Non-pigmented ciliary epithelial cell (primary cell): ENCODE measurements at regions not wholly inside any gene's neighbourhood (a gene's known extent, or its start where the extent isn't known, plus 50 kb on each side); places are given as distances from the start of the nearest gene placed in this dataset.

Experiments
- DNase-seq: peaks from one replicate; pipeline ENCODE4 v3.0.0-alpha.2; 2010; ENCODE audit warnings: low read depth

DNA sequence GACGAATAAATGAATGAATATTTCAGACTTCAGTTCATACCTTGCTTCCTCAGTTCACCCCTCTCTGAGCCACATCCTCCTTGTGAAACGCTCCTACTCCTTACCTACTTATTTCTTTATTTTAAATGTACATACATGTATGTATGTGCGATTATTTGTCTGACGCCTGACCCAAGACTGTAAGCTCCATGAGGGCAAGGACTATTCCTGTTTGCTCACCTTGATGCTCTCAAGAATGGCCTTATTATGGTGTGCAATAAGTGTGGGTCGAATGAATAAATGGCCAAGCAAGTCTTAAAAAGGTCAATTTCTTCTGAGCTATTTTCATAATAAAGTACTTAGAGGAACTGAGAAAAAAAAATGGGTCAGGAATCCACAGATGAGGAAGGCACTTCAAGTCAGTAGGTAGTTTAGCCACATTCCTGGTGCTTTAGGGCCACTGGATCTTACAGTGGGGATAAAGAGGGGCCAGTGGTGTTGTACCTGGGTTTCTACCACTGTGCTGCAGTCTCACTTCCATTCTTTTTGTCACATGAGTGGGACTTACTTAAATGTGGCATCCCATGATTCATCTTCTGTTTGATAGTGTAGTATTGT, 74.7 kb downstream of the SDC1 start:
- no peak for DNase-seq

DNA sequence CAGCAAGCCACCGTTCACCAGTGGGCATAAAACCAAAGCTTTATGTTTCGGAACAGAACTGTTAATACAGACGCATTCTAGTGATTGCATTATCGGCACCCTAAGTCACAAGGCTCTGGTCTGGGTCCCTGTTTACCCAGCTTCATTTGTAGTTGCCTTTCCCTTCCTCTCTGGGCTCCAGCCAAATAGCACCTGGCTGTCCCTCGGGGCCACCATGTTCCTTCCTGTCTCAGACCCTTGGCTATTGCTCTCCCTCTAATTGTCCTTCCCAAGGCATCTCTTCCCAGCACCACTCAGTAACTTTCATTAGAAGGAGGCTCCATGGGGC, 75.3 kb downstream of the SDC1 start:
- no peak for DNase-seq

DNA sequence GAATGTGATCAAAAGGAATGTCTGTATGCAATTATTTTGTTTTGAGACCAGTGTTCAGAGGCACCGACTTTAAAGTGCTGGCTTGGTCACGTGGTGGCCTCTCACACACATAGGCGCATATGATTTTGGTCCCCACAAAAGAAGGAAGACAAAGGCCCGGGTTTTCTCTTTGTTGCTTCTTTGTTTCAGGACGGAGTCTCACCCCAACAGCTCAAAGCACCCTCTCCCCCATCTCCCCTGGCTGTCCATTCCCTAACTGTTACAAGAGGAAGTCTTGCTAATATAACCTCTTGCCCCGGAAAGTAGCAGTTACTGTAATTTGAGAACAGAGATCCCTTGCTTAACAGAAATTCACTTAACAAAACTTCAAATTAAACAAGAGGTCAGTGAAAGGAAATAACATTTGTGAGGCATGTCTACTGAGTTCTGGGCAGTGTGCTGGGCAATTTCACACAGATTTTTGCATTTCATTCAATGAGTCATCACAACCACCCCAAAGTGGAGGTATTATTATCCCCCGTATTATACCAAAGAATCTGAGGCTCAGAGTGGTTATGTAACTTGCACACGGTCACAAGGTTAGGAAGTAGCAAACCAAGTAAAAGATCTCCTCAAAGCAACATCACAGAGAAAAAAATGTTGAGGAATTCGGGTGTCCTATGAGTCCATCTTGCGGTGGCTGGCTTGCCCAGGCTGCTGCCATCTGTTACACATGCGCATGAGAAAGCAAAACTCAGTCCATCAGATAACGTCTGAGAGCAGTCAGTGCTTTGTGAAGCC, 75.8 kb downstream of the SDC1 start:
- peak; percentile 93 for DNase-seq

DNA sequence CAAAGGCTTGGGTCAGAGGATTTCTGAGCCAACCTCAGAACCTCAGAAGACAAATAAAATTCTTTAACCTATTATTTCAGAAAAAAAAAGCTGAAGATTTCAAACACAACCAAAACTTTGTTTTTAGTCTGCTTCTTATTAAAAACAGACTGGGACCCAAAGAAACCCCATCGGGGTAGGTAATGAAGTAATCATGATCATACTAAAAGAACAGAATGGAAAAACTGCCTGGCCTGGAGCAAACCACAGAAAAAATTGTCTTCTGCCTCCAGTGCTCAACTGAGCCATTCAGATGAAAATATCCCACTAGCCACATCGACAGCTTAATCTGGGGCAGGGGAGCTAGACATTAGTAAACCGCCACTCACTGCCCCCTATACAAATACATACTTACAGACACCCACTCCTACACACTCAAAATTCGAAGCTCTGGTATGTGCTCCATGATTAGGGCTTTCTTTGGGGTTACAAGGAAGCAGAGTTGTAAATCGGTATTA, 76.5 kb downstream of the SDC1 start:
- no peak for DNase-seq

DNA sequence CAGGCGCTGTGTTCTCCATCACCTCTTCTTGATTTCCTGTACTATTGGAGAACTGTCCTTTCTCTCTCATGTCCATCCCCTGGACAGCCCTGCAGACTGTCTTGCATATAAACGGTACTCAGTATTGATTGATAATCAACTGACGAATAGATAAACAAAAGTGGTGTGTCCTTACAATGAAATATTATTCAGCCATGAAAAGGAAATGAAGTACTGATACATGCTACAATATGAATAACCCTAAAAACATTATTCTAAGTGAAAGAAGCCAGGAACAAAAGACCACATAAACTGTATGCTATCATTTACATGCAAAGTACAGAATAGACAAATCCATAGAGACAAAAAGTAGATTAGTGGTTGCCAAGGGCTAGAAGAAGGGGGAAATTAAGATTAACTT, 77.6 kb downstream of the SDC1 start:
- no peak for DNase-seq

DNA sequence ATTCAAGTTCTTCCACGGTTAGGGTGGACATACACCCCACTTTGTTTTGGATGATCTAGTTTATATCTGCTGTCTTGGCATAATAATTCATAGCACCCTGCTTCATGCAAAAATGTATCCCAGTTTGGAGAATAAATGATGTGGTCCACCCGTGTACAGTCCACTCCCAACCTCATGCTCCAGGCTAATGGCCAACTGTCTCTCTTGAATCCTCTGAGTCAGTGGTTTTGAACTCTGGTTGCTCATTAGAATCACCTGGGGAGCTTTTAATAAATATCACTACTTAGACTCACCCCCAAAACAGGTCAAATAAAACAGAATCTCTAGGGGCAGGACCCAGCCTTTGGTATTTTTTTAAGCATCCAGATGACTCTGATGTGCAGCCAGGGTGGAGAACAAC, 78.5 kb downstream of the SDC1 start:
- DNase-seq = no peak

DNA sequence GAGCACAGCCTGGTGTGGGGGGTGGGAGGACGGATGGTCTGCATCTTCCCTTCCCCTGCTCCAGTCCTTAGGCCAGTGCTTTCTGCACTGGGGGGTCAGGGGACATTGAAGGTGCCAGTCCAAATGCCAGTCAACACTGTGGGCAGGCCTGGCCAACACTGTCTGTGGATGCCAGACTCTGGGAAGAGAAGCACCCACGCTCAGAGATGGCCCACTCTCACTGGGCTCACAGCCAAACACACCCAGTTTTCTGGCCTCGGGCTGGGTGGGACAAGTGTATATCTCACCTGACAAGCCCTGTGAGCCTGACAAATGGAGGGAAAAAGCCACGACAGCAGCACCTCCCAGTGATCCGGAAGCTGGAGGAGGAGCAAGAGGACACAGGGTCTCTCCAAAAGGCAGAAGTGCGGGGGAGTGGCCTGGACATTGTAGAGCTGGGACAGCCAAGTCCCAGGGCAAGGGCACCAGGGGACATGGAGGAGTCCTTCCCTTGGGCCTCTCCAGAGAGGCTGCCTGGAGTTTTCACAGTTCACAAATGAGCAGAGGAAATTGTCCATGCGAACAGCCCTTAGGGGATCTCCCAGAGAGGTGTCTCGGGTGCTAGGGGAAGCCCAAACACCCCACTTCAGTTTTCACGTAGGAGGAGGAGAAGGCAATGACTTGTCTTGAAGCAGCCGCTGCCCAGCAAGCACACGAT, 79.3 kb downstream of the SDC1 start:
- no peak for DNase-seq

DNA sequence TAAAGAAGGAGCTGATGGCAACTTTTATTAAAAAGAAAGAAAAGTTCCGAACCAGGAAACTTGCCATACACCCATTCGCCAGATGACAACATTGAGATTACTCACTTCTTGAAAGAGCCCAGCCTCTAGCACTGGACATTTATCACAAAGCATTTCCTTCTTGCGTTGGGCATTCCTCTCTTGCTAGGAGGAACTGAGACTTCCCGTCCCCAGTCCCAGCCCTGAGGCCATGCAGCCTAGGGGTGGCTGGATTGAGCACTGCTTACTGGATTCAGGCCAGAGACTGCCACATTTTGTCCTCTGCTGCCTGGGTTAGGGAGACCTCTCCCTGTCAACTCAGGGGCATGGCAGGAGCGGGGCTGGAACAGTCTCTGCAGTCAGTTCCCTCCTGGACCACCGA, 80.1 kb downstream of the SDC1 start:
- no peak for DNase-seq

DNA sequence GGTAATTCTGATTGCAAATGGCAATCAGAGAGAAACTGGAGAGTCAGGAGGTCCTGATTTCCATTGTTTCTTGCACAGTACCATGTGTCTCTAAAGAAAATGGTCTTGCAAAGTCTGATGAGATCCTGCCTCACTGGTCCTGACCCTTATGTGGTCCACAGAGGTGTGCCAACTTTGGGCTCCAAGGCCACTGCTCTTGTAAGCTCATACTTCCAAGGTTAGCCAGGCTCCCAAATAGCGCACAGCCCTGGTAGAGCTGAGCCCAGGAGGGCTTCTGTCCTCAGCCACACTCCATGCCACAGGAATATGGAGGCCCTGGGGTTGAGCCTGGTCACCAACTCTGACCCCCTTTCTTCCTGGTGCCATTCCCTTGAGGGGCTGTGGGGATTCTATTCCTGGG, 80.7 kb downstream of the SDC1 start:
- DNase-seq = no peak

DNA sequence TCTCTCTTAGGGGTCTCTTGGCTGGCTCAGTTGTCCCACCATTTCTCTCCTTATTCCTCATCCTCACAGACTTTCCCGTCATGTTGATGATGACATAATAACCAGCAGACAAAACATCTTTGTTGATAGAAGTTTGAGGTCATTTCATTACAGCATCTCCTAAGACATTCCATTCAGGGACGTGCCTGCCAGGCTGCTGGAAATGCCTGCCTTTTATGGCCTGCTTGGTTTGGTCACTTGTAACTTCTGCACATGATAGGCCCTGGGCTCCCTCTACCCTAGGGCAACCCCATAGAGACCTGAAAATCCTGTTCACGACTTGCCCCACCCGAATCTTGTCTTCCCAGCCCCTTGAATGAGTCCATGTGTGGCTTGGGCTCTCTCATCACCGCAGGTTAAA, 81.7 kb downstream of the SDC1 start:
- no peak for DNase-seq

DNA sequence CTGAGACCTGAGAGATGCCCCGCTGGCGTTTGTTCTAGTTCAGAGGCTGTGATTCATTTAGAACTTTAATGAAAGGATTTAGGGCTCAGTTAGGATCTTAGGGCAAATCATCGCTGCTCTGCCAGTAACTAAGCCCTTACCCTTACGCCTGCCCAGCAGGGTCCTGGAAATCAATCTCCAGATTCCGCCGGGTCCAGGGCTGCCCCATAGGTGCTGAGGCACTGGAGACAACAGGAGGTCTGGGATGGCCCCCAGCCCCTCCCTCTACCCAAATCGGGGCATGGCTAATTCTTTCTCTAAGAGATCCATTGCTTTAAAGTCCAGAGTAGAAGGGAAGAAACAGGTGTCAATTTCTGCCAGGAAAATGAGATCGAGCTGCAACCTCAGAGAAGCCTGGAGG, 83.1 kb downstream of the SDC1 start:
- no peak for DNase-seq

DNA sequence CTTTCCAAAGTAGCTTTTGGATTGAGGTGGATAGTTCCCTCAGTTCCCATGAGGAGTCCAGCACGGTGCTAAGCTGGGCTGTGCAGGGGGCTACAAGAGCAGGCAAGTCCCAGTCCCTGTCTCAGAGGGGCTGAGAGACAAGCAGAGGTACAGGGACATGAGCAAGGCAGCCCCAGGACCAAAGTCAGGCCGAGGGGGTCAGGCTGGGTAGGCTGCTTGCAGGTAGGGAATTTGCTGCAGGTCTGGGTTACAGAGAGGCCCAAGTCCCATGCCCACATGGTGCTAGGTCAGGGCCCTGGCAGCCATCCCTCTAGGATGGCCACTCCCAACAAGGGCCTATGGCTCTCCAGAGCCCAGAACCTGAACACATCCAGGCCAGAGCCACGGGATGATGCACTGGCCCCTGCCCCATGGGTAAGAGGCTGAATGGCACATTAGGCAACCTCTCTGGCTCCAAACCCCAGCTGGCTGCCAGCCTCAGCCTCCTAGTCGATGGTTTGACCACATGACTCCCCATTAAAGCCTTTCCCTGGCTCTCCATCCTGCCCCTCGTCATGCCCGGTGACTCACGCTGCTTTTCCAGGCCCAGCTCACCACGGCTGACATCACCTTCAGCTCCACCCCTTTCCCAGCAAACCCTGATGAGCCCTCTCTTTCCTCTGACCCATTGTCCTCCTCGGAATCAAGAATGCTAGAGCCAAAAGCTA, 83.7 kb downstream of the SDC1 start:
- peak; percentile 86 for DNase-seq

DNA sequence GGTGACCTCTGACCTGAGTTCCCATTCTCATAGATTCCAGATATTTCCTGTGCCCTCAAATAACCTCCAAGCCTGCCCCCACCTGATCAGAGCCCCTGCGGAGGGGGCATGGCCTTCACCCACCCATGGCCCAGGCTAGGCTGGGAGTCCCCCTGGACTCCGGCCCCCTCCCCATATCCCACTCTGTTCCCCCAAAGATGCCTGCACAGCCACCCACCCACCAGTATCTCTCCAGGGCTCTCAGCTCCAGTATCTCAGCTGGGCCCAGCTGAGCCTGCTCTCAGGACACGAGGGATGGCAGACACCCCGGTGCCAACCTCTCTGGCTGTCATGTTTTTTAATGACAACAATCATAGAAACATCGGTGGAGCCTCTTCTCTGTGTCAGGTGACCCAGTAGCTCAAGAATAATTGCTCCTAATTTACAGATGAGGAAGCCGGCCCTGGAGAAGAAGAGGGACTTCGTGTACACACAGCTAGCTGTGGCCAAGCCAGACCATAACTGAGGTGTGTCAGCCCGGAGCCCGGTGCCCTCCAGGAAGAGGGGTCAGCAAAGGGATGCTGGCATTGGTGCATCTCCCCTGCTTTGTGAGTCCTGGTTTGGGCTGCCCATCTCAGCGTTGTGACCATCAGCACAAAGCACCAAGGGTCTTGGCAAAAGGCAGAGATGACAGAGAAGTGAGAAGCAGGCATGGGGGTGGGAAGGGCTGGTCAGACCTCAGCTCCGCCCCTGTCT, 84.4 kb downstream of the SDC1 start:
- no peak for DNase-seq

DNA sequence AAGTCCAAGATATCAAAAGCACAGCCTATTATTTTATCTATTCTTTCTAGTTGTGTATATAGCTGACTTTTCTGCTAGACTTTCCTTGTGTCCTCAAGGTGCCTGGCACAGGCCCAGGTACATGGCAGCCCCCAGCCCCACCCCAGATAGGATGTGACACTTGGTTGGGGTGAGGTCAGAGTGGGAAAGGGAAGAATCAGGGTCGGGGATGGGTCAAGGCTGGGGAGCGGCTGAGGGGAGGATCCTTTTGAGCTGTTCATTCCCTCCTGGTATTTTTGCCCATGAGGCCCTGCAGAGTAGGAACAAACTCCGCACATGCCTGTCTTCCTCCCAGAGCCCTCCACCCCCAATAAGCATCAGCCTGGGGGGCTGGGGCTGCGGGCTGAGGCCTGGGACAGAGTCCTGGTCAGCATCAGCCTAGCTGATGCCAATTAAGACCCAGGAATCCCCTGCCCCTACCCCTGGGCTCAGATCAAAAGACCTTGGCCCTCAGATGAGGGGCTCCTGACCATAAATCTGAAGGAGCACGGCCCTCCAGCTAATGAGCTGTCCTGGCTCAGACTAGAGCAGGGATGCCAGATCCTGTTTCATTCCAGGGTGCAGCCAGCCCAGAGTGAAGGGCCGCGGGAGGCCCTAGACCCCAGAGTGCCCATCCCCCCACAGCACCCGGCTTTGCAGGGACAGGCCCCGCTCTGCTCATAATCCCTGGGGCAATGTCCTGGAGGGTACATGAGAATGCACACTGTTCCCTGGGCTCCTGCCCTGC, 85.3 kb downstream of the SDC1 start:
- no peak for DNase-seq

DNA sequence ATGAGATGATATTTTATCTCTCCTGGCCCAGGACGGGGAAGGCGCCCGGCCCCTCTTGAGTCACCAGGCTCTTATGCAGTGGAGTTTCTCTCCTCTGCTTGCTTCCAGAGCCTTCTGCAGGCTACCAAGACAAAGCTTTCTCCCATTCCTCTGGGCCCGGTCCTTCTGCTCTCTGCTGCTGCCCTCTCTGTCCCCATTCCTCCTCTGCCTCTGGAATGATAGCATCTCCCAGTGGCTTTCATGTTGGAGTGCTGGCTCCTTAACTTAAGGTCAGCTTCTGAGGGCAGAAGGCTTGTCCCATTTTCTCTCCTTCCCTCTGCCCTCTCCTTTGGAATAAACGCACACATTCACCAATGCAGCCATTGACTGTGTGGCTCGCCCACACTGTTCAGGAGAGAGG, 86.2 kb downstream of the SDC1 start:
- DNase-seq = no peak

DNA sequence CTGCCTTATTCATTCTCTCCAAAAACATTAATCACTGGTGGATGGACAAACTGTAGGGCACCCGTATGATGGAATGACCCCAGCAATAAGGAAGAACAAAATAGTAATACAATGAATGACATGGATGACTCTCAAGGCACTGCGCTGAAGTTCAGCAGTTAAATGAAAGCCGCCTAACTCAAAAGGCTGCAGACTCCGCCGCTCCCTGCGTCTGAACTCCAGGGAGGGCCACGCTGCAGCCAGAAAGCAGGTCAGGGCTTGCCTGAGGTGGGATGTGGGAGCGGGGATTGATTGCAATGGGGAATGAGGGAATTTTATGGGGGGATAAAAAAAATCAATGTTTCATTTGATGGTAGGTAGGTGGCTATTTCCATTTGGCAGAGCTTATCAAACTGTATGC, 86.5 kb upstream of the LAPTM4A start:
- no peak for DNase-seq

DNA sequence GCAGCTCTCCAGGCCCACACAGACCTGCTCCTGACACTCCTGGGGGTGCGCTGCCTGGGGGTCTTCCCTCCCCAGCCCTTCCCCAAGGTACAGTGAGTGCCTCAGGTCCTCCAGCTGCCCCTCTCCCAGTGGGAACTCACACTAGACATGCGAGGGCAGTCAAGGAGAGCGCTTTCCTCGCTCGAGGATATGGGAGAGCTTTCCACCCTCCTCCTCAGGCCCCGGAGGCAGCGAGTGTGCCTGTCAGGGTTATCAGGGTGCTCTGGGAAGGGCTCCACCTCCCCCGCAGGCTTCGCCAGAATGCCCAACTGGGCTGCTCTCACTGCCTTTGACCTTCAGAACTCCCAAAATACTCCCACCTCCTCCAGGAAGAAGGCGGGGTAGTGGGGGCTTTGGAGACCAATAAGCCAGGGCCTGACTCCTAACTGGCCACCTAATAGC, 85.7 kb upstream of the LAPTM4A start:
- DNase-seq = no peak

DNA sequence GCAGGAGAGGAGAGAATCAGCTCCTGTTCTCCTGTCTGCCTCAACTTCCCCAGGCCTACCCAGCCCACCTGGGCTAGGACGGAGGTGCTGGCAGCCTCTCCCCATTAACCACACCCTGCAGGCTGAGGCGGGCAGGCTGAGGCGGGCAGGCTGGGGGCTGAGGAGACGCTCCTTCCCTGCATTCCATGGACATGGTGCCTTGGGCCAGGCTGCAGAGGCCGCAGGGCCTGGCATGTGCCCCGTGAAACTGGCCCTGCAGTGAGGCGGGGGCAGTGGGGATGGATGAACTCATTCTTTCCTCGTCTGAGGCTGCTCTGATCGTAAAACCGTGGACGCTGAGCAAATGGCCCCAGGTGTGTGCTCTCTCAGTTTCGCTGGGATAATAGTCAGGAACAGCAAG, 84.7 kb upstream of the LAPTM4A start:
- DNase-seq = no peak

DNA sequence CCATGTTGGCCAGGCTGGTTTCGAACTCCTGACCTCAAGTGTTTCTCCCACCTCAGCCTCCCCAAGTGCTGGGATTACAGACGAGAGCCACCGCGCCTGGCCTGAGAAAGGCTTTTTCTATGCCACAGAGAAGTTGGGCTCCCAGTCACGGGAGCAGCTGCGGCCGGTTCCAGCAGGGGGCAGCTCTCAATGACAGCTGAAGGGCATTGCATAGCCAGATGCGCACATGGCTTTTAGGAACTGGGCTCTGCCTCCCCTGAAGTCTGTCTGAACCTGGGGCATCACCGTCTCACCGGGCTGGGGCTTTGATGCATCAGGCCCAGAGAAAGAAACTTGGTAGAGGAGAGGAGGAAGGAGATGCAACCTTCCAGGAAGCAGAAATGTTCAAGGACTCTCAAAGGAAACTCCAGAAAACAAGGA, 84.2 kb upstream of the LAPTM4A start:
- no peak for DNase-seq

DNA sequence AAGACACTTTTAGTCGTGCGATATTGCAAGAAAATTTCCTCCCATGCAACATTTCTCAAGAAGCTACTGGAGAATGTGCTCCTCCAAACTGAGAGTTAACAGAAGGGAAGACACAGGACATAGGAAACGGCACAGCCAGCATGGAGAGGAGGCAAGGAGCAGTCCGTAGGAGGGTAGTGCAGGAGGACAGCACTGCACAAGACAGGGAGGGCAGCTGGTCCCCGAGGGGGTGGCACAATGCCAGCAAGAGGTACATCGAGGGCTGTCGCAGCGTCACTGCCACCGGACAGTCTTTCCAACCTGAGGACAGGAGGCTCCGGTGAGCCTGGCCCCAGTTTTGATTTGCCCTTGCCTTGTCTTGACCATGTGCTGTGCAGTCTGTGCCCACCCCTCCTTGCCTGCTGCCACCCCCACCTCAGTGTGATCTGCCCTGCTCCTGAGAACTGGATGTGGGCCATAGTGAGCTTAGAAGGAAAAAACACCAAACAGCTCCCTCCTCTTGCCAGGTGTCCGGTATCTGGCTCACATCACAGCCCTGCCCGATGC, 81.6 kb upstream of the LAPTM4A start:
- no peak for DNase-seq
